ENCODE measurements at regions not wholly inside any gene's neighbourhood (a gene's known extent, or its start where the extent isn't known, plus 50 kb on each side); places are given as distances from the start of the nearest gene placed in this dataset.

- peaks cover 39% of the 10 kb centered on the region for H3K4me1 ChIP-seq
- no peak overlapping the region for H3K27ac ChIP-seq (replicated peaks)
- intact Hi-C loops (cut with micrococcal nuclease), result no loop called here
- no peak for DNase-seq
- H3K27me3 ChIP-seq (ENCODE audit: low read depth), result peaks cover 3% of the 10 kb centered on the region
- no peaks in the 10 kb centered on the region for H3K9me3 ChIP-seq (replicated peaks)
- no peak for TF ChIP-seq CTCF (IDR thresholded peaks at IDR 0.05; ENCODE audit: borderline replicate concordance)
- no peaks in the 10 kb centered on the region for H3K36me3 ChIP-seq
- no peak overlapping the region for H3K4me3 ChIP-seq
These were observed 140.5 kb upstream of the PELI1 start for GRCh38 chr2:64284751-64285150.

GRCh38 chr2:64287202-64287740, 143.1 kb upstream of the PELI1 start:
- Histone ChIP-seq H3K9me3 (replicated peaks) (no peaks in the 10 kb centered on the region), H3K27ac (replicated peaks) (no peak overlapping the region), H3K4me1 (peaks cover 40% of the 10 kb centered on the region), H3K36me3 (no peaks in the 10 kb centered on the region), H3K4me3 (no peak overlapping the region), H3K27me3 (ENCODE audit: low read depth) (peaks cover 3% of the 10 kb centered on the region)
- no peak for DNase-seq
- TF ChIP-seq CTCF (IDR thresholded peaks at IDR 0.05; ENCODE audit: borderline replicate concordance), result no peak
- intact Hi-C loops (cut with micrococcal nuclease), result no loop called here

GRCh38 chr2:64288321-64289193, 144.3 kb upstream of the PELI1 start:
- TF ChIP-seq CTCF (IDR thresholded peaks at IDR 0.05; ENCODE audit: borderline replicate concordance), result no peak
- Histone ChIP-seq H3K4me1 (peaks cover 35% of the 10 kb centered on the region), H3K36me3 (no peaks in the 10 kb centered on the region), H3K27me3 (ENCODE audit: low read depth) (peaks cover 3% of the 10 kb centered on the region), H3K9me3 (replicated peaks) (no peaks in the 10 kb centered on the region), H3K27ac (replicated peaks) (peak overlapping the region; percentile 57), H3K4me3 (no peak overlapping the region)
- no peak for DNase-seq
- intact Hi-C loops (cut with micrococcal nuclease), result no loop called here

- Histone ChIP-seq H3K27me3 (ENCODE audit: low read depth) (peaks cover 3% of the 10 kb centered on the region), H3K27ac (replicated peaks) (peak overlapping the region; percentile 57)
- intact Hi-C loops (cut with micrococcal nuclease), result no loop called here
These were observed 145.0 kb upstream of the PELI1 start for GRCh38 chr2:64289251-64289650.

DNA sequence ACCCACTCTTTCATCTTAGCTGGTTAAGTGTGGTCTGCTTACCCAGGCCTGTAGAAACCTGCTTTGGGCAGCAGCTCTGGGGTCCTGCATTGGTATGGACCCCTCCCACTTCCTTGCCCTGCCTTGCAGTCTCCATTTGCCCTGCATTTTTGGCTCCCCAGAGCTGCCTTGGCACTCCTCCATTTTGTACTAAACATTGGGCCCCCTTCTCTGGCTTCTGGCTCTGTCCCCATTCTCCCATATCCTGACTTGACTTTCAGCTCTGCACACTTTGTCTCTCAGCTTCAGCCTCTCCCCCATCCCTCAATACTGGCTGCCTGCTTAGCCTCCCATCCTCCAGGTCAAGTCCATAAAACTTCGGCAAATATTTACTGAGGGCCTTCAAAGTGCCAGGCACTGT, 145.5 kb upstream of the PELI1 start:
- Histone ChIP-seq H3K27me3 (ENCODE audit: low read depth) (peaks cover 3% of the 10 kb centered on the region), H3K4me1 (peaks cover 23% of the 10 kb centered on the region), H3K9me3 (replicated peaks) (no peaks in the 10 kb centered on the region), H3K4me3 (no peak overlapping the region), H3K27ac (replicated peaks) (peak overlapping the region; percentile 57), H3K36me3 (no peaks in the 10 kb centered on the region)
- DNase-seq, result no peak
- intact Hi-C loops (cut with micrococcal nuclease), result no loop called here
- no peak for TF ChIP-seq CTCF (IDR thresholded peaks at IDR 0.05; ENCODE audit: borderline replicate concordance)

More at GRCh38 chr2:64289251-64289650, 145.0 kb upstream of the PELI1 start:
- Histone ChIP-seq H3K36me3 (no peaks in the 10 kb centered on the region), H3K4me3 (no peak overlapping the region), H3K4me1 (peaks cover 28% of the 10 kb centered on the region), H3K9me3 (replicated peaks) (no peaks in the 10 kb centered on the region)
- TF ChIP-seq CTCF (IDR thresholded peaks at IDR 0.05; ENCODE audit: borderline replicate concordance), result no peak
- no peak for DNase-seq
